ENCODE measurements at regions not wholly inside any gene's neighbourhood (a gene's known extent, or its start where the extent isn't known, plus 50 kb on each side); places are given as distances from the start of the nearest gene placed in this dataset.
A peak's percentile ranks its signal among the peaks of the same experiment; 100 is the strongest.

DNA sequence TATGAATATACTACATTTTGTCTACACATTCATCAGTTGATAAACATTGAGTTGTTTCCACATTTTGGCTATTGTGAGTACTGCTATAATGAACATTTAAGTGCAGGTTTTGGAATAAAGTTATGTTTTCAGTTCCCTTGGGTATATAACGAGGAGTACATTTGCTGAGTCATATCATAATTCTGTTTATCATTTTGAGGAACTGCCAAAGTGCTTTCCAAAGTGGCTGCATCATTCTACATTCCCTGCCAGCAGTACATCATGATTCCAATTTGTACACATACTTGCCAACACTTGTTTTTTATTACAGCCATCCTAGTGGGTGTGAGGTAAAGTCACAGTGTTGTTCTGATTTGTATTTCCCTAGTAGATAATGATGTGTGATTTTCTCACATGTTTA is 1458.6 kb upstream of the TENM4 start:
- Histone ChIP-seq H3K27ac (replicated peaks) (no peak overlapping the region), H3K4me3 (replicated peaks; ENCODE audit: insufficient read depth, low read length) (no peak overlapping the region), H3K27me3 (ENCODE audit: insufficient read depth, poor library complexity, severe bottlenecking) (no peaks in the 10 kb centered on the region)
- TF ChIP-seq SPI1 (IDR thresholded peaks at IDR 0.05; ENCODE audit: borderline replicate concordance, low read depth) (peak; percentile 56; the same call in 1 of the 2 replicates), GABPA (IDR thresholded peaks at IDR 0.05; ENCODE audit: low read depth) (no peak), POLR2AphosphoS5 (IDR thresholded peaks at IDR 0.05; ENCODE audit: low read depth) (no peak)
- TF ChIP-seq, protein P1, sequence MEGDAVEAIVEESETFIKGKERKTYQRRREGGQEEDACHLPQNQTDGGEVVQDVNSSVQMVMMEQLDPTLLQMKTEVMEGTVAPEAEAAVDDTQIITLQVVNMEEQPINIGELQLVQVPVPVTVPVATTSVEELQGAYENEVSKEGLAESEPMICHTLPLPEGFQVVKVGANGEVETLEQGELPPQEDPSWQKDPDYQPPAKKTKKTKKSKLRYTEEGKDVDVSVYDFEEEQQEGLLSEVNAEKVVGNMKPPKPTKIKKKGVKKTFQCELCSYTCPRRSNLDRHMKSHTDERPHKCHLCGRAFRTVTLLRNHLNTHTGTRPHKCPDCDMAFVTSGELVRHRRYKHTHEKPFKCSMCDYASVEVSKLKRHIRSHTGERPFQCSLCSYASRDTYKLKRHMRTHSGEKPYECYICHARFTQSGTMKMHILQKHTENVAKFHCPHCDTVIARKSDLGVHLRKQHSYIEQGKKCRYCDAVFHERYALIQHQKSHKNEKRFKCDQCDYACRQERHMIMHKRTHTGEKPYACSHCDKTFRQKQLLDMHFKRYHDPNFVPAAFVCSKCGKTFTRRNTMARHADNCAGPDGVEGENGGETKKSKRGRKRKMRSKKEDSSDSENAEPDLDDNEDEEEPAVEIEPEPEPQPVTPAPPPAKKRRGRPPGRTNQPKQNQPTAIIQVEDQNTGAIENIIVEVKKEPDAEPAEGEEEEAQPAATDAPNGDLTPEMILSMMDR (IDR thresholded peaks at IDR 0.05; ENCODE audit: insufficient read depth, low read length): no peak
- TF ChIP-seq, protein P2, sequence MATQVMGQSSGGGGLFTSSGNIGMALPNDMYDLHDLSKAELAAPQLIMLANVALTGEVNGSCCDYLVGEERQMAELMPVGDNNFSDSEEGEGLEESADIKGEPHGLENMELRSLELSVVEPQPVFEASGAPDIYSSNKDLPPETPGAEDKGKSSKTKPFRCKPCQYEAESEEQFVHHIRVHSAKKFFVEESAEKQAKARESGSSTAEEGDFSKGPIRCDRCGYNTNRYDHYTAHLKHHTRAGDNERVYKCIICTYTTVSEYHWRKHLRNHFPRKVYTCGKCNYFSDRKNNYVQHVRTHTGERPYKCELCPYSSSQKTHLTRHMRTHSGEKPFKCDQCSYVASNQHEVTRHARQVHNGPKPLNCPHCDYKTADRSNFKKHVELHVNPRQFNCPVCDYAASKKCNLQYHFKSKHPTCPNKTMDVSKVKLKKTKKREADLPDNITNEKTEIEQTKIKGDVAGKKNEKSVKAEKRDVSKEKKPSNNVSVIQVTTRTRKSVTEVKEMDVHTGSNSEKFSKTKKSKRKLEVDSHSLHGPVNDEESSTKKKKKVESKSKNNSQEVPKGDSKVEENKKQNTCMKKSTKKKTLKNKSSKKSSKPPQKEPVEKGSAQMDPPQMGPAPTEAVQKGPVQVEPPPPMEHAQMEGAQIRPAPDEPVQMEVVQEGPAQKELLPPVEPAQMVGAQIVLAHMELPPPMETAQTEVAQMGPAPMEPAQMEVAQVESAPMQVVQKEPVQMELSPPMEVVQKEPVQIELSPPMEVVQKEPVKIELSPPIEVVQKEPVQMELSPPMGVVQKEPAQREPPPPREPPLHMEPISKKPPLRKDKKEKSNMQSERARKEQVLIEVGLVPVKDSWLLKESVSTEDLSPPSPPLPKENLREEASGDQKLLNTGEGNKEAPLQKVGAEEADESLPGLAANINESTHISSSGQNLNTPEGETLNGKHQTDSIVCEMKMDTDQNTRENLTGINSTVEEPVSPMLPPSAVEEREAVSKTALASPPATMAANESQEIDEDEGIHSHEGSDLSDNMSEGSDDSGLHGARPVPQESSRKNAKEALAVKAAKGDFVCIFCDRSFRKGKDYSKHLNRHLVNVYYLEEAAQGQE (IDR thresholded peaks at IDR 0.05; ENCODE audit: insufficient replicate concordance, low read depth): no peak
- no peak for DNase-seq (ENCODE audit: low read depth in 1 of 2, low spot score in 1 of 2)

DNA sequence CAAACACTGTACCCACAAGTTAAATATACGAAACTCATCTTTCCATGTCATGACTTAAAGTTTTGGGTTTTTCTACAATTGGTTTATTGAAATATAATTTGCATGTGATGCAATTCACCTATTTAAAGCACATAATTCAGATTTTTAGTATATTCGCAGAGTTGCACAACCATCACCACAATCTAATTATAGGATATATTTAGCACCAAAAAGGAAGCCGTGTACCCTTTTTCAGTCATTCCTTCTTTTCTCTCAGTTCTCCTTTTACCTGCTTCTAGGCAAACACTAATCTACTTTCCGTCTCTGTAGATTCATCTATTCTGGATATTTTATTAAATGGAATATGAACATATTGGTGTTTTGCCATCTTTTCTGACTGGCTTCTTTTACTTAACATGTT is 1458.1 kb upstream of the TENM4 start:
- no peak overlapping the region for H3K27ac ChIP-seq (replicated peaks)
- no peaks in the 10 kb centered on the region for H3K27me3 ChIP-seq (ENCODE audit: insufficient read depth, poor library complexity, severe bottlenecking)
- no peak overlapping the region for H3K4me3 ChIP-seq (replicated peaks; ENCODE audit: insufficient read depth, low read length)
- TF ChIP-seq SPI1 (IDR thresholded peaks at IDR 0.05; ENCODE audit: borderline replicate concordance, low read depth) (no peak), POLR2AphosphoS5 (IDR thresholded peaks at IDR 0.05; ENCODE audit: low read depth) (no peak), GABPA (IDR thresholded peaks at IDR 0.05; ENCODE audit: low read depth) (no peak)
- TF ChIP-seq, protein P1 (IDR thresholded peaks at IDR 0.05; ENCODE audit: insufficient read depth, low read length): no peak
- TF ChIP-seq, protein P2 (IDR thresholded peaks at IDR 0.05; ENCODE audit: insufficient replicate concordance, low read depth): no peak
- no peak for DNase-seq (ENCODE audit: low read depth in 1 of 2, low spot score in 1 of 2)

DNA sequence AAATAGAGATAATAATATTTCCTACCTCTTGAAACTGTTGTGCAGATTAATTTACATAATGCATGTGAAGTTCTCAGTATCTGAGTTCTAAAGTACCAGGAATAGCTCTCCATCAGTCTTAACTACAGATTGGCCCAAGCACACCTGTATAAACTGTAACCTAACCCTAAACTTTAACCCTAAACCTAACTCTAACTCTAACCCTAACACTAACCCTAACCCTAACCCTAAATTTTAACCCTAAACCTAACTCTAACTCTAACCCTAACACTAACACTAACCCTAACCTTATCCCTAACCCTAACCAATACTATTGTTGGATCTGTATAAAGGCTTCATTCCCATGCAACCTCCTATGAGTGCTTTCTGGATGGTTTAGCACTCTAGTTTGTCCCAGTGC is 1445.9 kb upstream of the TENM4 start:
- DNase-seq (ENCODE audit: low read depth in 1 of 2, low spot score in 1 of 2): no peak
- Histone ChIP-seq H3K4me3 (replicated peaks; ENCODE audit: insufficient read depth, low read length) (no peak overlapping the region), H3K27me3 (ENCODE audit: insufficient read depth, poor library complexity, severe bottlenecking) (no peaks in the 10 kb centered on the region), H3K27ac (replicated peaks) (no peak overlapping the region)
- TF ChIP-seq, protein P2 (IDR thresholded peaks at IDR 0.05; ENCODE audit: insufficient replicate concordance, low read depth): no peak
- TF ChIP-seq GABPA (IDR thresholded peaks at IDR 0.05; ENCODE audit: low read depth) (no peak), SPI1 (IDR thresholded peaks at IDR 0.05; ENCODE audit: borderline replicate concordance, low read depth) (no peak), POLR2AphosphoS5 (IDR thresholded peaks at IDR 0.05; ENCODE audit: low read depth) (no peak)

All from HL-60 (cell line).